Testis (tissue), 2 donors: ENCODE measurements at regions not wholly inside any gene's neighbourhood (a gene's known extent, or its start where the extent isn't known, plus 50 kb on each side); places are given as distances from the start of the nearest gene placed in this dataset.

ENCODE experiments used
- DNase-seq: peaks from one replicate; pipeline ENCODE4 v3.0.0-alpha.2; 2019
- H3K27ac ChIP-seq, 2 donors: fragments of 200-600 bp; sonication (generic); one replicate each; pipeline ENCODE4 v1.5.1; 2019
- H3K27me3 ChIP-seq: fragments of 200-600 bp; sonication (generic); one replicate; pipeline ENCODE4 v1.5.1; 2019
- H3K36me3 ChIP-seq: fragments of 200-600 bp; sonication (generic); one replicate; pipeline ENCODE4 v1.5.1; 2017; ENCODE audit warnings: low read depth; ENCODE audit errors: missing control alignments
- H3K4me1 ChIP-seq: fragments of 200-600 bp; sonication (generic); one replicate; pipeline ENCODE4 v1.5.1; 2019
- H3K4me3 ChIP-seq, 2 donors: fragments of 200-600 bp; sonication (generic); one replicate each; pipeline ENCODE4 v1.5.1; 2017 to 2019
- H3K9me3 ChIP-seq: fragments of 200-600 bp; sonication (generic); one replicate; pipeline ENCODE4 v1.5.1; 2017
- POLR2A ChIP-seq: fragments of 450-650 bp; IDR thresholded peaks from one replicate; pipeline ENCODE4 v1.6.1; 2017; ENCODE audit warnings: antibody characterized with exemption, mild to moderate bottlenecking, moderate library complexity
- WGBS, 2 donors: methylation state at CpG; one replicate each; pipeline ENCODE4 v1.1.5; 2018; 5-methylcytosine and 5-hydroxymethylcytosine counted together
- intact Hi-C: fragments of 100-400 bp; cut with DNase I; formaldehyde crosslinking; loops from one replicate; pipeline ENCODE4 v1.15.1; 2023; ENCODE audit warnings: low total_unique reads
- TF ChIP-seq, protein P1 (sequence below), 3 experiments: fragments of 450-650 bp in 2 of 3; fragments of 200-600 bp in 1 of 3; sonication (generic) in 1 of 3; IDR thresholded peaks; one replicate each; pipeline ENCODE4 v1.5.1; 2016 to 2019; ENCODE audit warnings: antibody characterized with exemption in 3 of 3, mild to moderate bottlenecking in 2 of 3, moderate library complexity in 1 of 3

DNA sequence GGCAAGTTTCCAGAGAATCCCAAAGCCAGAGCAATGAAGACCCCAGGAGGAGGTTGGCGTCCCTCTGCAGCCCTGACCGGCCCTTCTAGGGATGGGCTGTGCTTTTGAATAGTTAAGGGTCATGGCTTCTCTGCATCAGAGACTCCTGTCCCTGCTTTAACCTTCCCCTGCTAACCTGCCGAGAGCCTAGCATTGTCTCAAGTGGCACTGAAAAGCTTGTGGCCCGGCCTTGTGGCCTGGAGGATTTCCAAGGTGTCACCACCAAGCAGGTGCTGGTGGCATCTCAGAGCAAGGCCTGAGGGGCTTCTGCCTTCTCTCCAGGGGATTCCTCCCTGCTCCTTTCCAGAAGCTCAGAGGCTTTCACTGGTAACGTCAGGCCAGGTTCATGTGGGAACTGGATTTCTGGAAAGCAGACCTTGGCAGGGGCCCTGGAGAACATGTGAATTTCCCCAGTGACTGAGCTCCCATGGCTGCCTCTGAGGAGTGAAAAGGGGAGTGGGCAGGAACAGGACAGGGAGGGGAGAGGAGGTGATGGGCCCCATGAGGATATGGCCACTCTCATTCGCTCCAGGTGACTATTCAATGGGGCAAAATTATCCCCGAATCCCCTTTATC lies 409.9 kb downstream of the PTPRU start:
- intact Hi-C loops = no loop called here
- Histone ChIP-seq H3K9me3 (no peaks in the 10 kb centered on the region), H3K4me3 (no peak overlapping the region), H3K27ac (no peak overlapping the region), H3K27me3 (no peaks in the 10 kb centered on the region), H3K36me3 (no peaks in the 10 kb centered on the region), H3K4me1 (no peaks in the 10 kb centered on the region)
- DNase-seq = no peak
- no peak for TF ChIP-seq POLR2A
- TF ChIP-seq, protein P1, sequence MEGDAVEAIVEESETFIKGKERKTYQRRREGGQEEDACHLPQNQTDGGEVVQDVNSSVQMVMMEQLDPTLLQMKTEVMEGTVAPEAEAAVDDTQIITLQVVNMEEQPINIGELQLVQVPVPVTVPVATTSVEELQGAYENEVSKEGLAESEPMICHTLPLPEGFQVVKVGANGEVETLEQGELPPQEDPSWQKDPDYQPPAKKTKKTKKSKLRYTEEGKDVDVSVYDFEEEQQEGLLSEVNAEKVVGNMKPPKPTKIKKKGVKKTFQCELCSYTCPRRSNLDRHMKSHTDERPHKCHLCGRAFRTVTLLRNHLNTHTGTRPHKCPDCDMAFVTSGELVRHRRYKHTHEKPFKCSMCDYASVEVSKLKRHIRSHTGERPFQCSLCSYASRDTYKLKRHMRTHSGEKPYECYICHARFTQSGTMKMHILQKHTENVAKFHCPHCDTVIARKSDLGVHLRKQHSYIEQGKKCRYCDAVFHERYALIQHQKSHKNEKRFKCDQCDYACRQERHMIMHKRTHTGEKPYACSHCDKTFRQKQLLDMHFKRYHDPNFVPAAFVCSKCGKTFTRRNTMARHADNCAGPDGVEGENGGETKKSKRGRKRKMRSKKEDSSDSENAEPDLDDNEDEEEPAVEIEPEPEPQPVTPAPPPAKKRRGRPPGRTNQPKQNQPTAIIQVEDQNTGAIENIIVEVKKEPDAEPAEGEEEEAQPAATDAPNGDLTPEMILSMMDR (IDR thresholded peaks at IDR 0.05) = no peak
- 92% methylated on average over 7 of the region's 7 CpGs for WGBS, 2 donors

DNA sequence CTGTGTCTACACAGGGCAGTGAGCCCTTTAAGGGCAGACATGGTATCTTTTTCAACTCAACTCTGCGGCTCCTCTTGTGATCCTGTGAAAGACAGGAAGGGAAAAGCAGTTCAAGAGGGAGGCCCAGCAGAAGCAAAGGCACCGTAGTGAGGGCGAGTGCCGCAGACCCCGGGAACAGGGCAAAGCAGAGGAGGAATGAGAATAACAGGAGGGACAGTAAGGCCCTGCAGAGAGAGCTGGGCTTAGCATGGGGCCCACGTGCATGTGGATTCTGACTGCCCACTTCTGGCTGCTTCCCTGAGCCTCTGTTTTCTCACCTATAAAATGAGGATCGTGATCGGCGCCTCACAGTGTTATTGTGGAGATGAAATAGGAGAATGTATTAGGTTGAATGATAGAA lies 409.3 kb downstream of the PTPRU start:
- H3K4me1 ChIP-seq = no peaks in the 10 kb centered on the region
- 73 to 77% methylated on average over 9 of the region's 9 CpGs for WGBS, 2 donors
- no peak for TF ChIP-seq POLR2A
- TF ChIP-seq, protein P1 (IDR thresholded peaks at IDR 0.05) = no peak
- no peaks in the 10 kb centered on the region for H3K36me3 ChIP-seq
- H3K27ac ChIP-seq = no peak overlapping the region
- H3K4me3 ChIP-seq = no peak overlapping the region
- no peaks in the 10 kb centered on the region for H3K9me3 ChIP-seq
- H3K27me3 ChIP-seq = no peaks in the 10 kb centered on the region
- intact Hi-C loops = no loop called here
- DNase-seq = no peak

DNA sequence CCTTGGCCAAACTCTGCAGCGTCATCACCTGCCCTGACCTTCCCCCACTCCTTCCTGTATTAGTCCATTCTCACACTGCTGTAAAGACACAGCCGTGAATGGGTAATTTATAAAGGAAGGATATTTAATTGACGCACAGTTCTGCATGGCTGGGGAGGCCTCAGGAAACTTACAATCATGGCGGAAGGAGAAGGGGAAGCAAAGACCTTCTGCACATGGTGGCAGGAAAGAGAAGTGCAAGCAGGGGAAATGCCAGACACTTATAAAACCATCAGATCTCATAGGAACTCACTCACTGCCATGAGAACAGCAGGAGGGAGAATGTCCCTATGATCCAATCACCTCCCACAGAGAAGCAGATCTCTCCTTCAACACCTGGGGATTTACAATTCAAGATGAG lies 408.5 kb downstream of the PTPRU start:
- 85 to 88% methylated on average over 4 of the region's 4 CpGs for WGBS, 2 donors
- intact Hi-C loops = no loop called here
- H3K36me3 ChIP-seq = no peaks in the 10 kb centered on the region
- H3K27ac ChIP-seq = no peak overlapping the region
- H3K4me1 ChIP-seq = no peaks in the 10 kb centered on the region
- no peak for TF ChIP-seq POLR2A
- no peaks in the 10 kb centered on the region for H3K9me3 ChIP-seq
- H3K27me3 ChIP-seq = no peaks in the 10 kb centered on the region
- DNase-seq = no peak
- H3K4me3 ChIP-seq = no peak overlapping the region

- no peaks in the 10 kb centered on the region for H3K36me3 ChIP-seq
- no peak overlapping the region for H3K27ac ChIP-seq
- WGBS, 2 donors = 83 to 91% methylated on average over 1 of the region's 1 CpG
- no peaks in the 10 kb centered on the region for H3K9me3 ChIP-seq
- intact Hi-C loops = no loop called here
- no peaks in the 10 kb centered on the region for H3K27me3 ChIP-seq
- TF ChIP-seq, protein P1 (IDR thresholded peaks at IDR 0.05) = no peak
- no peak for TF ChIP-seq POLR2A
- H3K4me1 ChIP-seq = no peaks in the 10 kb centered on the region
- H3K4me3 ChIP-seq = no peak overlapping the region
- DNase-seq = no peak
Measured at GRCh38 chr1:29643838-29644440, 407.6 kb downstream of the PTPRU start.

DNA sequence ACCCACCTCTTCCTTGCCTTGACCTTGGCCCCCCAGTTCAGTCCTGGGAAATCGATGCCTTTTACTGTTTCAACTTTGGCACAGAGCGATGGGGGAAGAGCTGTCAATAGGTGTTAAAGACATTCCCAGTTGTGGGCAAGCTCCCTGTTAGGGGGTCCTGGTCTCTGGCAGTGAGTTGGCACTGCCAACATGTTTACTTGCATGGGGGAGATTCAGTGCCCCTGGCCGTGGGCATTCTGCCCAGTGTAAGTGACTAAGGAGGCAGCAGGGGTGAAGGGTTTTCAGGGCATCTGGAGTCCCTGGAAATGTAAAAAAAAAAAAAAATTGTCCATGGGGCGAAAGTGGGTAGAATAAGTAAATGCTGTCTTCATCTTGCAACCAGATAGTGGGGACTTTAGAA lies 407.0 kb downstream of the PTPRU start:
- Histone ChIP-seq H3K27ac (no peak overlapping the region), H3K36me3 (no peaks in the 10 kb centered on the region), H3K9me3 (no peaks in the 10 kb centered on the region), H3K27me3 (no peaks in the 10 kb centered on the region), H3K4me3 (no peak overlapping the region), H3K4me1 (no peaks in the 10 kb centered on the region)
- intact Hi-C loops = no loop called here
- 81 to 85% methylated on average over 4 of the region's 4 CpGs for WGBS, 2 donors
- DNase-seq = no peak
- no peak for TF ChIP-seq POLR2A
- TF ChIP-seq, protein P1 (IDR thresholded peaks at IDR 0.05) = no peak
